NCI-H345 (cell line): ENCODE measurements at regions not wholly inside any gene's neighbourhood (a gene's known extent, or its start where the extent isn't known, plus 50 kb on each side); places are given as distances from the start of the nearest gene placed in this dataset.

Experiments
- DNase-seq: peaks from one replicate; lab custom pipeline; 2025; lab: John Stamatoyannopoulos, UW

DNA sequence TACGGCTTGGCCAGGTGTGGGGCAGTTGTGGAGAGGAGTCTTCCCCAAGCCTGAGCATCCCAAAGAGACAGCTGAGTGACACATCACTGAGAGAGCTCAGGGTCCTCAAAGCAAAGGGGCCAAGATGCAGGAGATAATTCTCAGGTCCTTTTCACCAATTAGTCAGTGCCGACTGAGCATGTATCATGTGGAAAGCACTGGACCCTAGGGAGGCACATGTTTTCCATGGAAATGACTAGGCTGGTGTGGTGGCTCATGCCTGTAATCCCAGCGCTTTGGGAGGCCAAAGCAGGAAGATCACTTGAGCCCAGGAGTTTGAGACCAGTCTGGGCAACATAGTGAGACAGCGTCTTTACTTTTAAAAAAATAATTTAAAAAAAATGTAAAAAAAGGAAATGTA is 67.3 kb upstream of the PRPS1 start:
- DNase-seq: no peak

DNA sequence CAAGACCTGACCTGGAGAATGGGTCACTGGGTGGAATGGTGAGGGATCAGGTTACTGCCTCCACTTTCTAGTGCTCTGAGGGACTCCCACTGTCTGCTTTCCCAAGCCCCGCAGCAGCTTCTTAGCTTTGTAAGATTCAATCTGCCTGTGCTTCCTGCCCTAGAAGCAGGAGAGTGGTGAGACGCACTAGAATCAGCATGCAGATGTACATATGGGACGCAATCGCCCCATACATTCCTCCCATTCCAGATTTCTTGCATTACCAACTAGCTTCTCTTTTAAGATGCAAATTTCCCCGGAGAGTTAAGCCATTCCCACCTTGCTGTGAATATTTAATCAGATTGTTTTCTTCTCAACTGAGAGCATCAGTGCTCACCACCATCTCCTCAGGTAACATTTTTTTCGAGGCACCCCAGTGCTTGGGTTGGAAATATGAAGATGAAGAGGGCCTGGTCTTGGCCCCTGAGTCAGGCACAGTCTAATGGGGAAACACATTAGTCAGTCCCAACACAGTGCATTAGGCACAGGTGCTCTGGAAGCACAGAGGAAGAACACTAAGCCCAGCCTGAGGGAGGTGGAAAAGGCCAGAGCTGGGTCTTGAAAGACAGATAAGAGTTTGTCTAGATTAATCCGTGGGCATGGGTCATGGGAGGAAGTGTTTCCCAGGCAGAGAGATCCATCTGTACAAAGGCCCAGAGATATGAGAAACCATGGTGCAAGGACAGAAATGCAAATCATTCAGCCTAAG is 66.7 kb upstream of the PRPS1 start:
- no peak for DNase-seq

DNA sequence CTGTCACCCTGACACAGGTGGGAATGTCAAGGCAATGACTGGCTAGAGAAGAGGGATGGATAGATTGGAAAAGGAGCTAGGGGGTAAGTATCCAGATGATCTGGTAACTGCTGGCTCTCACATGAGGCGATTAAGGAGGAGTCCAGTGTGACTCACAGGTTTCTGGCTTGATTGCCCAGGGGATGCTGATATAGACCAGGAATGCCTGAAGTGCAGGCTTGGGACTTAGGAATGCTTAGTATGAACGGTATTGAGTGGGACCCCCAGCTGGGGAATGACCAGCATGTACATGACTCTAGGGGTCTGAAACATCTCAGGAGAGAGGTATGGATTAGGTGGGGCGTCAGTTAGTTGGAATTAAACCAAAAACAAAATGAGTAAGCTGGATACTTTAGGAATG is 65.8 kb upstream of the PRPS1 start:
- no peak for DNase-seq

DNA sequence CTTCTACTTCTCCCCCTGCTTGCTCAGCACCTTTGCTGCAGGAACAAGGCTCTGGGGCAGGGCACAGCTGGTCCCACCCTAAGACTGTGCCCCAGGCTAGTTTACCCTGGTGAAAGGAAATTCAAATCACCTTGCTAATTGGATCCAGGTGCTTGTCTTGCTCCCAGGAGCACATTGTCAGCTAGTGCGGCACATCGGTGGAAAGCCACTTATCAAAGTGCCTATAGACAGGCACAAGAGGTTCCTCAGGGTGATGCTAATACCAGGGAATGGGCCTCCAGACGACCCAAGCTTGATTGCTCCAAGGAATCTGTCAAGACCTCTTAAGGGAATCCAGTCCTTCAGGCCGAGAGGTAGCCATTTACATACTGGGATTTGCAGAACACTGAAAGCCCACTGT is 64.5 kb upstream of the PRPS1 start:
- DNase-seq: no peak

DNA sequence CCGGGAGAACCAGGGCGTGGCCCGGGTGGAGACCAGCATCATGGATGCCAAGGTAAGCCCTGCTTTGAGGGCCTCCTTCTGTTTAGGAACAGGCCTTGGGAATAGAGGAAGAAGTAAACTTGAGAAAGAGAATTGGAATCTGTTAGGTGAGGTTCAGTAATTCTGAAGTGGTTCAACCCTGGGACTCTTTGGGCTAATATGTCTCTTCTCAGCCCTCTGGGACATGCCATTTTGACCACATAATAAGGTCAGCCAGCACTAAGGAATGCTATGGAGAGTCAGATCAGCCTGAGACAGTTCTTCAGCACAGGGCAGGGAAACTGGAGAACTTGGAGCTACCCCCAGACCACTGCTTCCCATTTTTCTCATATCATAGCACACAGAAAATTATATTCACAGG is 63.3 kb upstream of the PRPS1 start:
- no peak for DNase-seq

DNA sequence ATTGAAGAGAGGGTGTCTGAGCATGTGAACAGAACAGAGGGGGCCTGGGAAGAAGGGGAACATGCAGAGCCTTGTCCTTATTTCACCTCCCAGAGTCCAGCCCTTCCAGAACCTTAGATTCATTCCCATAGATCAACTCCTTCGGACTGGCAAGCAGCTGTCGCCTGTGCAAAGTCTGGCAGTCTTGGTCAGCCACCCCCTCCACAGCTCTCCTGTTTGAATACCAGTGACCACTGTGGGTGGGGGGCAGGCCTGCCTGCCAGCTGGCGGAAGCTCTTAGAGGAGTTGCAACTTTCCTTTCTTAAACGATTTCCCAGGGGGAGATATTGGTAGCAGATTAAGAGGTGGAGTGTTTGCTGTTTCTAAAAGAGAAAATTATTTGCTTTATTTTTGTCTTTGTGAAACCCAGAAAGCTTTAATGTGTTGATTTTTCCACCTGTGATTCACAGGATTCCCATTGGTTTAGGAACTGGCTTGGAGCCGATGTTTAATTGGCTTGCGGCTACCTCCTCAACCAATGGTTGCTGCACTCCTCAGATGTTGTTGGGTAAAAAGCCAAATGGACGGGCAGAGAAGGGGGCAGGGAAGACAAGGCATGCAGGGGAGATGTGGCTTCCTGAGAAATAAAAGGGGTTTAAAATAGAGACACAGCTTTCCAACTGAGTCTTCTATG is 62.2 kb upstream of the PRPS1 start:
- no peak for DNase-seq

DNA sequence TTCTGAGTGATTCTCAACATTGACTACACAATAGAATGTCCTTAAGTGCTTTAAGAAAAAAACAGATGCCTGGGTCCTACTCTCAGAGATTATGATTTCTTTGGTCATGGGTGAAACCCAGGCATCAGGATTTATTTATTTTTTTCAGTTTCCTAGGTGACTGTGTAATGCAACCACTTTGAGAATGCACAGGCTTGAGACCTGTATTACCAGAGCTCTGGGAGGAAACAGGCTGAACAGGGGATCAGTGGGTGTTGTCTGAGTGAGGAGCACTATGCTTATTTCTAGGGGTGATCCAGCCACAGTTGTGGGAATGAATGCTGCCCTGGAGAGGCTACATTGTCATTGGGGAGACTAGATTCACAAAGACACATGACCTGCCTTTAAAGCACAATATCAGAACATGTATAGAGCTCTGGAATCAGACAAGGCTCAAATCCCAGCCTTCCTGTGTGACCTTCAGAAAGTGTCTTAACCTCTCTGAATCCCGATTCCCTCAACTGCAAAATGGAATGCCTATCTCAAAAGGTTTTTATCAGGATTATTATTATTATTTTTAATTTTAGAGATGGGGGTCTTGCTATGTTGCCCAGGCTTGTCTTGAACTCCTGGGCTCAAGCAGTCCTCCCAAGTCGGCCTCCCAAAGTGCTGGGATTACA is 61.6 kb upstream of the PRPS1 start:
- no peak for DNase-seq

DNA sequence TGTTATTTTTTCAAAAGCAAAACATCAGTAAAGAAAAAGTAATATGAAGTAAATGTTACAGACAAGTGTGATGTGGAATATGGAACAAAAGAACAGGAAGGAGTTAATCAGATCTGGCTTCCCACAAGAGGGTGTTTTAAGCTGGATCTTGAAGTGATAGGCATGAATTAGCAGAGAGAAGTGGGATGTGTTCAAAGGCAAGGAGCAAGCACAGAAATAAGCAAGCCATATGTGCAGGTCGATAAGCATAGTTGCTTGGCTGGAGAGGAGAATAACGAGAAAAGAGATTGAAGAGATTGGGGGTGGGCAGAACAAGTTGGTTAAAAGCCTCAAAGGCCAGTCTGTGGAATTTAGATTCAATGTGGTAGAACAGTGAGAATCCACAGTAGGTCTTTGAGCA is 60.9 kb upstream of the PRPS1 start:
- no peak for DNase-seq

DNA sequence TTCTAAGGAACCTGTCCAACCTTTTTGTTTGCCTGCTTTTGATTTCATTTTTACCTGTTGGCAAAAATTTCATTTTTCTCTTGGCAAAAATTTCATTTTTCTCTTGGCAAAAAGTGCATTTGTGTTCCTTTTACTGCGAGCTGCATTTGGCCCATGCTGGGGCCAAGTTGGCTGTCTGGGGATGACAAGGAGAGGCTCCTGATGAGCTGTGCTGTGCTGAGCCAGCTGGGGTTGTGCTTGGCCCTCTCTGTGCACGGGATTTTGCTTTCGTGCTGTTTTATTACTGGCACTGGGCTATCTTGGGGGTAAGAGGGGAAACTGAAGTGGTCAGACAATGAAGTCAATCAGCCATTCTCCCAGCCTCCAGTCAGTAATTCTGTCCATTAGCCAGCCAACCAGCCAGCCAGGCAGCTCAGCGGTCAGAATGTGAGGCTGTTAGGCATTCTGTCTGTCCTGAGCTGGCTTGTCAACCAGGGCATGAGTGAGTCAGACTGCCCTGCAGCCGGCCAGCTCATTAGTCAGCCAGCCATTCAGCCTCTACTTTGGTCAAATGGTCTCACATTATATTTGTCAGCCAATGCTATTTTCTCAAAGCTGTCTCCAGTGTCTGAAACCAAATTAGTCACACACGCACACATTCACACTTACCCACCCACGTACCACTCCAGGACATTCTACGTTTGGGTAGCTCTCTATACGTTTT is 56.9 kb upstream of the PRPS1 start:
- DNase-seq: no peak

DNA sequence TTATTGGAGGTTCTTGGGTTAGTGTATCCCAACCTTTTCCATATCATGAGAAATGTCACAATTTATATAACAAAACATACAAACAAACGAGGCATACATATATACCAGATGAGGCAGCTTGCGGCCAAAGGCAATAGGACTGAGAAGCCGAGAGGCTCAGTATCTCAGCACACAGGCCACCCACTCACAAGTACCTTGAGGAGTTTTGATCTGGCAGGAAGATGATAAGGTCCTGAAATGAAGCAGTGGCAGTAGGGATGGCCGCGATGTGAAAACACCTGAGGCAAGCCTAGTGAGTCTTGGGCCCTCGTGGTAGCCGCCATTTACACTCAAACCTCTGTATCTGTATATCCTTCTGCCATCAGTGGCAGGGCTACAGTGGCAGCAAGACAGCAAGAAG is 55.3 kb upstream of the PRPS1 start:
- no peak for DNase-seq

DNA sequence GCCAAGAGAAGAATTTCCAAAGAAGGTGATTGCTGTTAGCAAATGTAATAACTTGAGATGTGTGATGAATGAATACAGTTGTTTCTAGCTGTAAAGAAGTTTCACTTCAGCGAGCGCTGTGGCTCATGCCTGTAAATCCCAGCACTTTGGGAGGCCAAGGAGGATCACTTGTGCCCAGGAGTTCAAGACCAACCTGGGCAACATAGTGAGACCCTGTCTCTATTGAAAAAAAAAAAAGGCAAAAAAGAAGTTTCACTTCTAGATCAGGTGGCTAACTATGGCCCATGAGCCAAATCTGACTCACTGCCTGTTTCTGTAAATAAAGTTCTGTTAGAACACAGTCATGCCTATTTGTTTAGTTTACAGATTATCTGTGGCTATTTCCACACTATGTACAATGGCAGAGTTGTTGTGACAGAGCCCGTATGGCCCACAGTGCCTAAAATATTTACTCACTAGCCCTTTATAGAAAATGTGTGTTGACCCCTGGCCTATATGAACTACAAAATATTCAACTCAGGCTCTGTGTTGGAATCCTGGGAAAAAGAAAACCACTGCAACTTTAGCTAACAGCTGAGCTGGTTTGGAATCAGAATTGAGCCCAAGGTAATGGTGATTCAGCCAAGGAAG is 54.1 kb upstream of the PRPS1 start:
- no peak for DNase-seq

DNA sequence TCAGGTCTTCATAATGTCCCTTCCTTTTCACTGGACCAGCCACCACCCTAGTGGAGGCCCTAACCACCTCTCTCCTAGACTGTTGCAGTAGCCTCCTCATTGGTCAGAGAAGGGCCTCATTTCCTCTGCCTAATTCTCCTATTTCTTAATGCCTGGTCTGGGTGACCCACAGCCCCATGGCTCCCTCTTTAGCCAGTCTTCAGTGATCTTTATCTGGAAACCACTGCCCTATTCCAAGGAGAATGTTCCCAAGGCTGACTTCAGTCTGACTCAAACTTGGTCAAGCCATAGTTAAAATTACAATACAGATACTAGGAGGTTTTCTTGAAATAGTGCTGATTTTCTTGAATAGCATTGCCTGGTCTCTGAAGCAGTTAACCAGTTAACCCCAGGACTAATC is 53.6 kb upstream of the PRPS1 start:
- DNase-seq: no peak

DNA sequence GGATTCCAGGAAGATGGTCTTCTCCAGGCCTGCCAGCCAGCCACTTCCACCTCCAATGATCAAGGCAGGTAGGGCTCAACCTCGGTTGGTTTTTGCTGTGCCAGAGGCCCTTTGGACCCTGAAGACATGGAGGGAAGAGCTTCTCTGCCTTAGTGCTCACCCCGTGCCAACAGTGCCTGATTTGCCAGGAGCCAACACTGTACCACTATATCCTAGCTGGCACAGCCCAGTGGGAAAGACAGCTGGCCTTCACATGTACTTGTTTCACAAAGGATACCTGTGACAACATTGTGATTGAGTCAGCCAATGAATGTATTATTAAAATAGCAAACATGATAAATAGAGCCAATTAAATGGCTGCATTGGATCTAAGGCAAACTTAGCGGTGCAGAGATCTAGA is 51.9 kb upstream of the PRPS1 start:
- DNase-seq: no peak

DNA sequence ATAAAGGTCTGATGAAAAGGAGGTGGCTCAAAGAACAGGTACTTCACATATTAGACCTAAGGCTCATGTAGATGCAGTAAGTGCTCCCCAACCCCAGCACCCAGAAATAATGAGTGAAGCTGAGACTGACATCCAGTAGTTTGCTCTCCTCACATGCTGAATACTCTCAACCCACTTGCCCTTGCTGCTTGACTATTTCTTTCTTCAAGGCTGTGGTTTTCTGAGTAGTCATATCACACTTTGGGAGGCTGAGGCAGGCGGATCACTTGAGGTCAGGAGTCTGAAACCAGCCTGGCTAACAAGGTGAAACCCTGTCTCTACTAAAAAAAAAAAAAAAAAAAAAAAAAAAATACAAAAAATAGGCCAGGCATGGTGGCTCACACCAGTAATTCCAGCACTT is 51.5 kb upstream of the PRPS1 start:
- no peak for DNase-seq

DNA sequence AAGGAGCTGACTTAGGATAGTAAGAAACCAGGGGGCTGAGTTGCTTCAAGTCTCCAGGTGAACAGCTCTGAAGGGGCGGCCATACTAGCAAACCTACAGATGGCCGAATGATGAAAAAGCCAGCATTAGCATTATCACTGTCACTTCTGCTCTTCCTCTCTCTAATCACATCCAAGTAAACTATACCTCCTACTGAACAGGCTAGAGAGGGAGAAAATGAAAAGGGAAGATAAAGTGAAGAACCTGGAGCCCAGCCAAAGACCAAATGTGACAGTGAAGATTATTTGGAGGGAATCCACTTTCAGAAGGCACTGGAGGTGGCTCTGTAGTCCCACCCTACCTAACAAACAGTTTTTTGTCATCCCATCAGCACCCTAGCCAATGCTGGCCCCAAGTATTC is 50.4 kb upstream of the PRPS1 start:
- no peak for DNase-seq
